Kidney epithelial cell (primary cell): ENCODE measurements at regions not wholly inside any gene's neighbourhood (a gene's known extent, or its start where the extent isn't known, plus 50 kb on each side); places are given as distances from the start of the nearest gene placed in this dataset.

Source experiments
- DNase-seq: peaks from one replicate; pipeline ENCODE4 v3.0.0-alpha.2; 2010; ENCODE audit warnings: low read depth
- H3K27me3 ChIP-seq: 2 replicates; pipeline ENCODE4 v1.6.0; 2011; ENCODE audit warnings: low read length; ENCODE audit not compliant: control insufficient read depth, insufficient read depth
- H3K36me3 ChIP-seq: 2 replicates; pipeline ENCODE4 v1.5.1; 2011; ENCODE audit warnings: low read length; ENCODE audit not compliant: control insufficient read depth, insufficient read depth
- H3K4me3 ChIP-seq: 2 replicates; pipeline ENCODE4 v1.5.1; 2011; ENCODE audit warnings: low read depth, mild to moderate bottlenecking, control low read depth, low read length
- TF ChIP-seq, protein P1 (sequence below): IDR thresholded peaks from 2 replicates; pipeline ENCODE4 v1.5.1; 2011; ENCODE audit warnings: mild to moderate bottlenecking, moderate library complexity, low read length, control low read depth, inconsistent platforms; ENCODE audit not compliant: insufficient read depth, poor library complexity, severe bottlenecking

DNA sequence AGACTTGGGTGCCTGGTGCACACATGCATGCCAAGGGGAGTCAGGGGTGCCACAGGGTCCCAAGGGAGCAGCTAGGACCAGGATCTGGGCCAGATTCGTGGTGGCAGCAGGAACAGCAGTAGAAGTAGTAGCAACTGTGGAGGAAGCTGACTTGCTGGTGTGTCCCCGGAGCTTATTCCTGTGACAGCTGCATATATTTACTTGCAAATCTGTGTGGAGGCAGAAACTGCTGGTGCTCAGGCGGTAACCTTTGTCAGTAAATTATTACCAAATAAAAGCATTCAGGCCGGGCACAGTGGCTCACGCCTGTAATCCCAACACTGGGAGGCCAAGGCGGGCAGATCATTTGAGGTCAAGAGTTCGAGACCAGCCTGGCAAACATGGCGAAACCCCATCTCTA, 67.4 kb upstream of the RAB18 start:
- TF ChIP-seq, protein P1, sequence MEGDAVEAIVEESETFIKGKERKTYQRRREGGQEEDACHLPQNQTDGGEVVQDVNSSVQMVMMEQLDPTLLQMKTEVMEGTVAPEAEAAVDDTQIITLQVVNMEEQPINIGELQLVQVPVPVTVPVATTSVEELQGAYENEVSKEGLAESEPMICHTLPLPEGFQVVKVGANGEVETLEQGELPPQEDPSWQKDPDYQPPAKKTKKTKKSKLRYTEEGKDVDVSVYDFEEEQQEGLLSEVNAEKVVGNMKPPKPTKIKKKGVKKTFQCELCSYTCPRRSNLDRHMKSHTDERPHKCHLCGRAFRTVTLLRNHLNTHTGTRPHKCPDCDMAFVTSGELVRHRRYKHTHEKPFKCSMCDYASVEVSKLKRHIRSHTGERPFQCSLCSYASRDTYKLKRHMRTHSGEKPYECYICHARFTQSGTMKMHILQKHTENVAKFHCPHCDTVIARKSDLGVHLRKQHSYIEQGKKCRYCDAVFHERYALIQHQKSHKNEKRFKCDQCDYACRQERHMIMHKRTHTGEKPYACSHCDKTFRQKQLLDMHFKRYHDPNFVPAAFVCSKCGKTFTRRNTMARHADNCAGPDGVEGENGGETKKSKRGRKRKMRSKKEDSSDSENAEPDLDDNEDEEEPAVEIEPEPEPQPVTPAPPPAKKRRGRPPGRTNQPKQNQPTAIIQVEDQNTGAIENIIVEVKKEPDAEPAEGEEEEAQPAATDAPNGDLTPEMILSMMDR: no peak
- no peak for DNase-seq
- Histone ChIP-seq H3K27me3 (no peaks in the 10 kb centered on the region), H3K36me3 (no peaks in the 10 kb centered on the region), H3K4me3 (no peak overlapping the region)

DNA sequence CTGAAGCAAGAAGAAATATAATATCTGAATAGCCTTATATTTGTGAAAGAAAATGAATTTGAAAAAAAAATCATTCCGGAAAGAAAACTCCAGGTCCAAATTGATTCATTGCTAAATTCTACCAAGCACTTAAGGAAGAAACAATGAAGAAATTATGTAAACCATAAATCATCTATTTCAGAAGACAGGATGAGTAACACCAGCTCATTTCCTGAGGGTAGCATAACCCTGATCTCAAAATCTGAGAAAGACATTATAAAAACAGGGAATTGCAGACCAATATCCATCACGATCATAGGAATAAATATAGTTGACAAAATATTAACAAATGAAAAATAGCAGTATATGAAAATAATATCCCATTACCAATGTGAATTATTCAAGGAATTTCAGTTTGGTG, 70.1 kb upstream of the RAB18 start:
- no peak for DNase-seq
- H3K4me3 ChIP-seq: no peak overlapping the region
- TF ChIP-seq, protein P1: no peak
- H3K36me3 ChIP-seq: no peaks in the 10 kb centered on the region
- H3K27me3 ChIP-seq: no peaks in the 10 kb centered on the region

DNA sequence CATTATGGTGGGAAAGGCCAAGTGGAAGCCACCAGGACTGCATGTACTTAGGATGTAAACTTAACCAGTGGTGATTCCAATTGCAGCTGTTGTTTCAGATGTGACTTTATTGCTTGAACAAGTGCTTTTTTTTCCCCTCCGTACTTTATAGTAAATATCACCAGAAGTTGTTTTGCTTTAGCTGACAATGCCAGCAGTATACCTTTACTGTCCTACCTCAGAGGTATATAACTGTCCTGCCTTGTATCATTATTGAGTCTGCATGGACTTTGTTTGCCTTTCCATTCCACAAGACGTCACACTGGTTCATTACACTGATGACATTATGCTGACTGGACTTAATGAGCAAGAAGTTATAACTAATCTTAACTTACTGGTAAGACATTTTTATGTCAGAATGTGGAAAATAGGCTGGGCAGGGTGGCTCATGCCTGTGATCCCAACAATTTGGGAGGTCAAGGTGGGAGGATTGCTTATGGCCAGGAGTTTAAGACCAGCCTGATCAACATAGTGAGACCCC, 77.1 kb upstream of the RAB18 start:
- no peak for DNase-seq
- H3K36me3 ChIP-seq: no peaks in the 10 kb centered on the region
- no peak overlapping the region for H3K4me3 ChIP-seq
- TF ChIP-seq, protein P1: no peak
- H3K27me3 ChIP-seq: no peaks in the 10 kb centered on the region

DNA sequence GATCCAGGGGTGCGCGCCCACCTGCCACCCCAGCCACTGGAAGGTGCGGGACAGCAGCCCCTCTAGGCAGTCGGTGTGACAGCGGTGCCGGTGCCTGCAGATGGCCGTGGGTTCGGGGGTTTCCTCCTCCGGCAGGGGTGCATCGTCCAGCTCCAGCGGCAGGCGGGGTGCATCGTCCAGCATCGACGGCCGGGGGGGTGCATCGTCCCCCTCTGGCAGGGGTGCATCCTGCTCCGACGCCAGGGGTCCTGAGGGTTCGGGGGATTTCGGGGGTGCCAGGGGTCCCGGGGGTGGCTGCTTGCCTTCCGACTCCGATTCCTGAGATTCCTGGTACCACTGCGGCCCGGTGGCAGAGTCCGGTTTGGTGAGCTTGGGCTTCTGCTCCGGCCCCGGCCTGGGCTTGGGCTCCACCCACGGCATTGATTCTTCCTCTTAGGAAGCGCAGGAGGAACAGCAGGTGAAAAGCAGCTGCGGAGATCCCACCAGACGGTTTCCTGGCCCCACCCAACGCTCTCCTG, 90.2 kb upstream of the RAB18 start:
- no peak for DNase-seq
- Histone ChIP-seq H3K4me3 (no peak overlapping the region), H3K27me3 (peaks cover 13% of the 10 kb centered on the region), H3K36me3 (no peaks in the 10 kb centered on the region)
- TF ChIP-seq, protein P1: no peak

DNA sequence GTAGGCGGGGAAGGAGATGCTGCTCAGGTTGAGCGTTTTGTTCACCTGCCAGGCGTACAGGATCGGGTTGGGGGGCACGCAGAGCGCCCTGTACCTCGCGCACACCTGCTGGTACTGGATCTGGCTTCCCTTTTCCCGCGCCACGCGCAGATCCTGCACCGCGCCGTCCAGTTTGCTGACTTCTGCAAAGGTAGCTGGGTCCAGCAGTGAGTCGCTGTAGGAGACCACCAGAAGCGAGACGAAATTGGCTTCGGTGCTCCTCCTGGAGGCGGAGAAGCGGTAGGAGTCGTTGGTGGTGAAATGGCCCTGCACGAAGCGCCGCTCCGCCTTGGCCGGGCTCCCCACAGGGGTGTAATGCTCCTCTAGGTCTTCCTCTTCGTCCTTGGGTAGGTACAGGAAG, 90.7 kb upstream of the RAB18 start:
- TF ChIP-seq, protein P1: peak; percentile 1
- DNase-seq: no peak
- Histone ChIP-seq H3K27me3 (peaks cover 13% of the 10 kb centered on the region), H3K4me3 (no peak overlapping the region), H3K36me3 (no peaks in the 10 kb centered on the region)

DNA sequence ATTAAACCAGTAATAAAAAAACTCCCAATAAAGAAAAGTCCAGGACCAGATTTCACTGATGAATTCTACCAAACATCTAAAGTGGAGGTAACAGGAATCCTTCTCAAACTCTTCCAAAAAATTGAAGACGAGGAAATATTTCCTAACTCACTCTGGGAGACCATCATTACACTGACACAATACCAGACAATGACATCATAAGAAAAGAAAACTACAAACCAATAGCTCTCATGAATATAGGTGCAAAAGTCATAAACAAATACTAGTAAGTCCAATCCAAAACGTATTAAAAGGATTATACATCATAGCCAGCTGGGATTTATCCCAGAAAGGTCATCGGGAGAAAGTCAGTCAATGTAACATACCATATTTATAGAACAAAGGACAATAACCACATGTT, 94.0 kb upstream of the RAB18 start:
- peaks cover 13% of the 10 kb centered on the region for H3K27me3 ChIP-seq
- H3K4me3 ChIP-seq: no peak overlapping the region
- TF ChIP-seq, protein P1: no peak

More for the DNA sequence above, 94.0 kb upstream of the RAB18 start:
- DNase-seq: no peak
- no peaks in the 10 kb centered on the region for H3K36me3 ChIP-seq
